Esophagus muscularis mucosa (tissue), 3 donors: ENCODE measurements at regions not wholly inside any gene's neighbourhood (a gene's known extent, or its start where the extent isn't known, plus 50 kb on each side); places are given as distances from the start of the nearest gene placed in this dataset.

Source experiments
- CTCF ChIP-seq, 3 experiments: fragments of 200-600 bp in 2 of 3; fragments of 450-650 bp in 1 of 3; sonication (generic) in 2 of 3; IDR thresholded peaks; one replicate each; pipeline ENCODE4 v1.5.1; 2017 to 2019; ENCODE audit warnings: antibody characterized with exemption in 3 of 3, mild to moderate bottlenecking in 2 of 3, moderate library complexity in 1 of 3
- POLR2AphosphoS5 ChIP-seq, 2 donors: sonication (generic); formaldehyde crosslinking; IDR thresholded peaks; one replicate each; pipeline ENCODE4 v1.6.1; 2017; ENCODE audit warnings: antibody characterized with exemption in 2 of 2

- TF ChIP-seq CTCF (IDR thresholded peaks at IDR 0.05) (no peak), POLR2AphosphoS5 (IDR thresholded peaks at IDR 0.05) (no peak)
Measured at GRCh38 chr4:174387721-174388120, 104.0 kb downstream of the CEP44 start.
